OCI-LY1 (cell line): ENCODE measurements at regions not wholly inside any gene's neighbourhood (a gene's known extent, or its start where the extent isn't known, plus 50 kb on each side); places are given as distances from the start of the nearest gene placed in this dataset.

Experiments used
- H2AFZ ChIP-seq: fragments of 200-600 bp; sonication (generic), shearing (Covaris generic); 2 replicates; pipeline ENCODE4 v1.6.0; 2014; ENCODE audit warnings: antibody characterized with exemption, mild to moderate bottlenecking, low read length
- H3F3A ChIP-seq: fragments of 200-600 bp; sonication (generic), shearing (Covaris generic); 2 replicates; pipeline ENCODE4 v1.6.0; 2014; ENCODE audit warnings: mild to moderate bottlenecking, antibody characterized with exemption, low read length, moderate library complexity; ENCODE audit not compliant: insufficient read depth
- H3K27ac ChIP-seq: fragments of 200-600 bp; sonication (generic); 2 replicates; pipeline ENCODE4 v1.5.1; 2014; ENCODE audit warnings: low read length, mixed run types, mild to moderate bottlenecking, low read depth; ENCODE audit not compliant: poor library complexity, severe bottlenecking
- H3K27me3 ChIP-seq: fragments of 200-600 bp; sonication (generic); 2 replicates; pipeline ENCODE4 v1.6.0; 2014; ENCODE audit warnings: antibody characterized with exemption, mild to moderate bottlenecking, low read length, moderate library complexity; ENCODE audit not compliant: insufficient read depth
- H3K36me3 ChIP-seq: fragments of 200-600 bp; sonication (generic); 2 replicates; pipeline ENCODE4 v1.6.1; 2014; ENCODE audit warnings: mild to moderate bottlenecking, antibody characterized with exemption, low read length, moderate library complexity, mixed read lengths; ENCODE audit not compliant: insufficient read depth
- H3K4me1 ChIP-seq: fragments of 200-600 bp; sonication (generic); 2 replicates; pipeline ENCODE4 v1.5.1; 2014; ENCODE audit warnings: mild to moderate bottlenecking, low read length, moderate library complexity; ENCODE audit not compliant: insufficient read depth, severe bottlenecking
- H3K4me2 ChIP-seq: fragments of 200-600 bp; sonication (generic), shearing (Covaris generic); 2 replicates; pipeline ENCODE4 v1.6.1; 2014; ENCODE audit warnings: low read length
- H3K4me3 ChIP-seq: fragments of 200-600 bp; sonication (generic); 2 replicates; pipeline ENCODE4 v1.5.1; 2014; ENCODE audit warnings: low read length, low read depth, mild to moderate bottlenecking, mixed read lengths; ENCODE audit not compliant: poor library complexity, severe bottlenecking
- H3K79me2 ChIP-seq: fragments of 200-600 bp; shearing (Covaris generic); 2 replicates; pipeline ENCODE4 v1.6.1; 2016; ENCODE audit warnings: mixed run types, low read length, mixed read lengths; ENCODE audit not compliant: insufficient read depth
- H3K9ac ChIP-seq: fragments of 200-600 bp; sonication (generic), shearing (Covaris generic); 2 replicates; pipeline ENCODE4 v1.6.1; 2014; ENCODE audit warnings: mild to moderate bottlenecking, low read length, mixed read lengths
- H3K9me2 ChIP-seq: fragments of 200-600 bp; sonication (generic), shearing (Covaris generic); 2 replicates; pipeline ENCODE4 v1.6.1; 2014; ENCODE audit warnings: low read depth, mild to moderate bottlenecking, low read length, mixed read lengths
- H3K9me3 ChIP-seq: fragments of 200-600 bp; shearing (Covaris generic); 2 replicates; pipeline ENCODE4 v1.6.1; 2014; ENCODE audit warnings: low read length, mixed read lengths
- H4K20me1 ChIP-seq: fragments of 200-600 bp; sonication (generic), shearing (Covaris generic); 2 replicates; pipeline ENCODE4 v1.6.0; 2016; ENCODE audit warnings: mild to moderate bottlenecking, low read length; ENCODE audit not compliant: insufficient read depth
- CTCF ChIP-seq: fragments of 200-600 bp; sonication (generic), shearing (Covaris generic); IDR thresholded peaks from 2 replicates; pipeline ENCODE4 v1.5.1; 2017; ENCODE audit warnings: mild to moderate bottlenecking, antibody characterized with exemption, low read length, moderate library complexity, mixed read lengths
- EZH2 ChIP-seq: fragments of 200-600 bp; sonication (generic), shearing (Covaris generic); IDR thresholded peaks from 2 replicates; pipeline ENCODE4 v1.8.0; 2017; ENCODE audit warnings: borderline replicate concordance, mixed run types, mild to moderate bottlenecking, antibody characterized with exemption, low read length, moderate library complexity, mixed read lengths

GRCh38 chr3:72412340-72412956 is 435.8 kb downstream of the SHQ1 start:
- peaks cover 28% of the 10 kb centered on the region for H3K79me2 ChIP-seq
- H3K9ac ChIP-seq, result no peak overlapping the region
- no peaks in the 10 kb centered on the region for H3K36me3 ChIP-seq
- TF ChIP-seq CTCF (no peak), EZH2 (no peak)
- H4K20me1 ChIP-seq, result peaks cover 11% of the 10 kb centered on the region; the same call in 1 of the 2 replicates
- no peak overlapping the region for H2AFZ ChIP-seq
- no peaks in the 10 kb centered on the region; the same call in 1 of the 2 replicates for H3F3A ChIP-seq
- no peaks in the 10 kb centered on the region for H3K4me1 ChIP-seq
- no peak overlapping the region for H3K4me2 ChIP-seq
- no peaks in the 10 kb centered on the region for H3K9me2 ChIP-seq
- no peak overlapping the region for H3K4me3 ChIP-seq
- no peaks in the 10 kb centered on the region for H3K27me3 ChIP-seq
- no peak overlapping the region for H3K27ac ChIP-seq
- H3K9me3 ChIP-seq, result no peaks in the 10 kb centered on the region

GRCh38 chr3:72411843-72412242 is 436.4 kb downstream of the SHQ1 start:
- Histone ChIP-seq H3K4me3 (no peak overlapping the region), H3K9ac (no peak overlapping the region), H3K4me1 (no peaks in the 10 kb centered on the region), H4K20me1 (peaks cover 11% of the 10 kb centered on the region; the same call in 1 of the 2 replicates), H3K9me2 (no peaks in the 10 kb centered on the region), H3K36me3 (no peaks in the 10 kb centered on the region), H3K4me2 (no peak overlapping the region), H3K27me3 (no peaks in the 10 kb centered on the region), H3K27ac (no peak overlapping the region), H2AFZ (no peak overlapping the region), H3F3A (no peaks in the 10 kb centered on the region; the same call in 1 of the 2 replicates), H3K9me3 (no peaks in the 10 kb centered on the region), H3K79me2 (peaks cover 22% of the 10 kb centered on the region)
- no peak for TF ChIP-seq EZH2

GRCh38 chr3:72411126-72411525 is 437.1 kb downstream of the SHQ1 start:
- TF ChIP-seq EZH2, result no peak
- TF ChIP-seq CTCF, result no peak
- Histone ChIP-seq H3F3A (no peaks in the 10 kb centered on the region; the same call in 1 of the 2 replicates), H3K4me3 (no peak overlapping the region), H3K9me2 (no peaks in the 10 kb centered on the region), H3K27me3 (no peaks in the 10 kb centered on the region), H4K20me1 (peaks cover 14% of the 10 kb centered on the region; the same call in 1 of the 2 replicates), H3K79me2 (peaks cover 18% of the 10 kb centered on the region), H3K4me2 (no peak overlapping the region), H2AFZ (no peak overlapping the region), H3K4me1 (no peaks in the 10 kb centered on the region), H3K9ac (no peak overlapping the region), H3K27ac (no peak overlapping the region), H3K9me3 (no peaks in the 10 kb centered on the region), H3K36me3 (no peaks in the 10 kb centered on the region)
